ENCODE measurements at regions not wholly inside any gene's neighbourhood (a gene's known extent, or its start where the extent isn't known, plus 50 kb on each side); places are given as distances from the start of the nearest gene placed in this dataset.

- TF ChIP-seq CTCF (IDR thresholded peaks at IDR 0.05) (no peak), EP300 (IDR thresholded peaks at IDR 0.05) (no peak), POLR2AphosphoS5 (IDR thresholded peaks at IDR 0.05) (no peak)
Observed at GRCh38 chr5:29779141-29779540, 1414.3 kb upstream of the CDH6 start.
